Thymus (tissue), 11 donors: ENCODE measurements at regions not wholly inside any gene's neighbourhood (a gene's known extent, or its start where the extent isn't known, plus 50 kb on each side); places are given as distances from the start of the nearest gene placed in this dataset.

ENCODE experiments used
- DNase-seq, 9 donors: peaks; one replicate each; pipeline ENCODE4 v3.0.0-alpha.2; 2013; ENCODE audit warnings: low spot score in 9 of 9, low read depth in 6 of 9, missing footprints in 1 of 9
- H3K27ac ChIP-seq, 2 donors: one replicate each; pipeline ENCODE4 v1.5.1; 2013; ENCODE audit warnings: control low read depth in 1 of 2, low read depth in 1 of 2, low read length in 1 of 2, mild to moderate bottlenecking in 1 of 2, moderate library complexity in 1 of 2
- H3K27me3 ChIP-seq, 2 donors: one replicate each; pipeline ENCODE4 v1.5.1; 2013; ENCODE audit warnings: low read length in 1 of 2; ENCODE audit not compliant: control insufficient read depth in 2 of 2, insufficient read depth in 1 of 2
- H3K36me3 ChIP-seq, 2 donors: one replicate each; pipeline ENCODE4 v1.5.1; 2013; ENCODE audit warnings: low read length in 1 of 2, mild to moderate bottlenecking in 1 of 2, moderate library complexity in 1 of 2; ENCODE audit not compliant: control insufficient read depth in 2 of 2, insufficient read depth in 2 of 2
- H3K4me1 ChIP-seq, 2 donors: one replicate each; pipeline ENCODE4 v1.5.1; 2013; ENCODE audit warnings: low read length in 2 of 2; ENCODE audit not compliant: control insufficient read depth in 2 of 2, insufficient read depth in 2 of 2
- H3K4me3 ChIP-seq, 2 donors: one replicate each; pipeline ENCODE4 v1.5.1; 2013; ENCODE audit warnings: low read length in 2 of 2, control low read depth in 1 of 2, mild to moderate bottlenecking in 1 of 2
- H3K9me3 ChIP-seq, 2 donors: one replicate each; pipeline ENCODE4 v1.5.1; 2013; ENCODE audit warnings: low read length in 1 of 2, mild to moderate bottlenecking in 1 of 2; ENCODE audit not compliant: control insufficient read depth in 2 of 2, insufficient read depth in 1 of 2
- WGBS: extraction: QIAGEN DNeasy Blood & Tissue Kit; methylation state at CpG from one replicate; pipeline ENCODE4 v1.1.7; 2013; 5-methylcytosine and 5-hydroxymethylcytosine counted together
- donor health status: healthy.

- 79% methylated on average over 3 of the region's 3 CpGs for WGBS
- Histone ChIP-seq H3K27ac (no peak overlapping the region), H3K9me3 (no peaks in the 10 kb centered on the region), H3K27me3 (no peaks in the 10 kb centered on the region), H3K4me1 (no peaks in the 10 kb centered on the region), H3K36me3 (no peaks in the 10 kb centered on the region), H3K4me3 (no peak overlapping the region)
- no peak for DNase-seq
These were observed 1162.9 kb upstream of the WWC1 start for GRCh38 chr5:167128581-167128980.

- no peak for DNase-seq
- H3K9me3 ChIP-seq, result no peaks in the 10 kb centered on the region
- no peak overlapping the region for H3K4me3 ChIP-seq
- no peak overlapping the region for H3K27ac ChIP-seq
- no peaks in the 10 kb centered on the region for H3K4me1 ChIP-seq
- no peaks in the 10 kb centered on the region for H3K36me3 ChIP-seq
- H3K27me3 ChIP-seq, result no peaks in the 10 kb centered on the region
- 96% methylated on average over 8 of the region's 8 CpGs for WGBS
These were observed 1150.7 kb upstream of the WWC1 start for GRCh38 chr5:167140548-167141291.

DNA sequence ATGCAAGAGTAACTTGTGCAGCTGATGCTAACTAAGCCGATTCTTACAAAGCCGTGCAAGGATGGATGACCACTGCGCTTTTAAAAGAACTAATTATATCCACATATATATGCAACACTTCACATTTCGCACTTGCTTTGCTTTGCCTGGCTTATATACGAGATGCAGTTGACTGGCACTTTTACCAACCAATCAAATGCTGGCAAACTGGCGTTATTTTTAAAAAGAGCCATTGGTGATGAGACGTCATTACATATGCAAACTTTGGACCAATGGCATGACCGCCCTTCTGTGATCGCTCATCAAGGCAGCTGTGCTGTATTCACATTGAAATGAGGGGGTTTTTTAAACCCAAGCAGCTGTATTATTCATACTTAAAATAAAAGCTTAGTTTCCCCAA, 1147.7 kb upstream of the WWC1 start:
- Histone ChIP-seq H3K27ac (no peak overlapping the region), H3K36me3 (no peaks in the 10 kb centered on the region), H3K27me3 (no peaks in the 10 kb centered on the region), H3K4me3 (no peak overlapping the region), H3K9me3 (no peaks in the 10 kb centered on the region), H3K4me1 (no peaks in the 10 kb centered on the region)
- 97% methylated on average over 9 of the region's 9 CpGs for WGBS
- no peak for DNase-seq

DNA sequence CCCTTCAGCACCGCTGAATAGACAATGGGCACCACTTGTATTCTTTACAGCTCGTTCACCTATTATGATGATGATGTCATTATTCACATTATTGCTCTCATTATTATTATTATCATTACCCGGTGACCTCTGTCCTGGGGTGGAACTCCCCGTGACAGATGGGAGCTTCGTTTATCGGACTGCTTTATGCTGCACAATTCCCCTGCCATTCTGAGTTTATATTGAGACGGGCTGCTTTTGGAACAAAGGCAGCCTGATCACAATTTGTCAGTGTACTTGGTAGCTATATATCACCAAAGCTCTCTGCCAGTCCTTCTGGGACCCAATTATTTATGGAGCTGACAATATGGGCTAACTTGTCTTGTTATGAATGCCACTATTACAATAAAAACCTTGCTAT, 1145.6 kb upstream of the WWC1 start:
- 91% methylated on average over 7 of the region's 7 CpGs for WGBS

GRCh38 chr5:167147879-167148278, 1143.6 kb upstream of the WWC1 start:
- no peak for DNase-seq
- 82% methylated on average over 3 of the region's 3 CpGs for WGBS
- H3K9me3 ChIP-seq, result no peaks in the 10 kb centered on the region

More for the DNA sequence above, 1145.6 kb upstream of the WWC1 start:
- Histone ChIP-seq H3K4me1 (no peaks in the 10 kb centered on the region), H3K27ac (no peak overlapping the region), H3K4me3 (no peak overlapping the region), H3K9me3 (no peaks in the 10 kb centered on the region), H3K36me3 (no peaks in the 10 kb centered on the region), H3K27me3 (no peaks in the 10 kb centered on the region)
- no peak for DNase-seq

DNA sequence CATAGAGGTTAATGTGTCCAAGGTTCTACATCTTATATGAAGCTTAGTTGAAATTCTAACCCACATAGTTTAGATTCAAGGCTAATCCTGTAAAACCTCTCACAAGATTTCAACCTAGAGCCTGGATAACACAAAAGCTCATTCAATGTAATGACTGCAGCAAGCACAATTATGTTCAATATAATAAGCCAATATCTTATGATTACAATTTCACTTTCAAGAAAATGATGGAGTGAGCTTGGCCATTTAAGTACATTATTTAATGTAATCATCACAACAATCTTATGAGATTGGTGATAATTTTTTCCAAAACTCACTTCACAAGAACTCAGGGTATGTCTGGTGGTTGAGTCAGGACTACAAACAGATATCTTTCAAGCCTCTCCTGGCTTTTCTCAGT, 1140.8 kb upstream of the WWC1 start:
- Histone ChIP-seq H3K4me3 (no peak overlapping the region), H3K27ac (no peak overlapping the region), H3K4me1 (no peaks in the 10 kb centered on the region), H3K36me3 (no peaks in the 10 kb centered on the region), H3K27me3 (no peaks in the 10 kb centered on the region), H3K9me3 (no peaks in the 10 kb centered on the region)
- DNase-seq, result no peak

More at GRCh38 chr5:167147879-167148278, 1143.6 kb upstream of the WWC1 start:
- no peak overlapping the region for H3K4me3 ChIP-seq
- no peaks in the 10 kb centered on the region for H3K27me3 ChIP-seq
- no peaks in the 10 kb centered on the region for H3K4me1 ChIP-seq
- H3K27ac ChIP-seq, result no peak overlapping the region
- H3K36me3 ChIP-seq, result no peaks in the 10 kb centered on the region

- Histone ChIP-seq H3K27ac (no peak overlapping the region), H3K4me3 (no peak overlapping the region), H3K27me3 (no peaks in the 10 kb centered on the region), H3K4me1 (no peaks in the 10 kb centered on the region), H3K36me3 (no peaks in the 10 kb centered on the region), H3K9me3 (no peaks in the 10 kb centered on the region)
- 95% methylated on average over 3 of the region's 3 CpGs for WGBS
- DNase-seq, result no peak
These were observed 1138.9 kb upstream of the WWC1 start for GRCh38 chr5:167152561-167152960.

DNA sequence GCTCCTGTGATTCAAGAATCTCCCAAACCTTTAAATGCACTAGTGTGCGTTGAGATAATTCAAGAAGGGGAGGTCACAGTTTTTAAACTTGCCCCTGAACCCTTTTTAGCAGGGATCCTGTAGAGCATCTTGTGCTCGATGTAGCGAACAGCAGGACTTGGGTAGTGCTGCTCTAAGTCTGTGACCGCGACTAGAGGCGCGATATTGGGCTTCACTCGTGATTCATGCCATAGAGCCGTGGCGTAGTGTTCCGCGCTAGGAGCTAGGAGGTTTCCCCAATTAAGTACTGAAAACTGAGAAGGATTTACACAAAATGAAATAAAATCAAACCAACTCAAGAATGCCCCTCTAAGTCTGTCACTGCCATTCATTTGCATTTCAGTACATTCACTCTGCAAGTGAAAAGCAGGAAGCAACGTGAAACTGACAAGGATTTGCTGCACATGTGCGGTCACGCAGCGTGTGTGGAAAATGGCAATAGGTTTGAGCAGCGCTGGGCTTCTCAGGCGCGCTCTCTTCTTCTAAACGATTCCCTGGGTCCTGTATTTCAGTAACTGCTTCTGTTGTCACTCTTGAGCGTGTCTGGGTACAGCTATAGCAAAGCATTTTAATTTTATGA, 1135.9 kb upstream of the WWC1 start:
- WGBS, result 83% methylated on average over 21 of the region's 21 CpGs
- Histone ChIP-seq H3K27ac (no peak overlapping the region), H3K9me3 (no peaks in the 10 kb centered on the region), H3K4me3 (no peak overlapping the region), H3K4me1 (no peaks in the 10 kb centered on the region), H3K27me3 (no peaks in the 10 kb centered on the region), H3K36me3 (no peaks in the 10 kb centered on the region)
- no peak for DNase-seq

GRCh38 chr5:167156446-167156845, 1135.0 kb upstream of the WWC1 start:
- H3K27ac ChIP-seq, result no peak overlapping the region
- H3K27me3 ChIP-seq, result no peaks in the 10 kb centered on the region
- H3K9me3 ChIP-seq, result no peaks in the 10 kb centered on the region
- no peaks in the 10 kb centered on the region for H3K36me3 ChIP-seq
- H3K4me3 ChIP-seq, result no peak overlapping the region
- 90% methylated on average over 6 of the region's 6 CpGs for WGBS
- H3K4me1 ChIP-seq, result no peaks in the 10 kb centered on the region
- DNase-seq, result no peak
